ENCODE measurements at regions not wholly inside any gene's neighbourhood (a gene's known extent, or its start where the extent isn't known, plus 50 kb on each side); places are given as distances from the start of the nearest gene placed in this dataset.

DNA sequence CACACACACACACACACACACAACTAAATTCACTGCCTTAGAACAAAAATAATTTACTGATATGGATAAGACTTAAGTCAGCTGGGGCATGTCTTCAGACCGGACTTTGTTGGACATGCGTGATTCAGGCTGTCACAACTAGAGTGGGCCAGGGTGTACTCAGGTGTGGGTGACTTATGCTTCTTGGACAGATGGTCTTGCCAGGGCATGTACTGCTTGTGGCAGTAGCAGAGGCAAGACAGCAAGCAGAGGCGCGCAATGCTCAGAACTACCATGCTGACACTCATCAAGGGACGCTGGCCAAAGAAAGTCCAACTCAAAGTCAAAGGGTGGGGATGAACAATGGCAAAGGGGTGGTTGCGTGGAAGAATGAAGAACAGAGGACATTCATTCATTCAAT lies 437.5 kb downstream of the CBLN4 start (continued):
- TF ChIP-seq ZNF687 (IDR thresholded peaks at IDR 0.05) = no peak
- TF ChIP-seq POLR2A (IDR thresholded peaks at IDR 0.05; ENCODE audit: low read depth, low read length) = no peak
- no peak for TF ChIP-seq ZBTB11 (CRISPR knock-in tag; IDR thresholded peaks at IDR 0.05)

GRCh38 chr20:55565096-55565773 lies 440.1 kb downstream of the CBLN4 start:
- Histone ChIP-seq H3K4me3 (no peak overlapping the region), H3K9me3 (replicated peaks; ENCODE audit: control insufficient read depth, insufficient read depth, low read length) (no peaks in the 10 kb centered on the region; the same call in 2 of the 3 replicates), H3K79me2 (ENCODE audit: control insufficient read depth, insufficient read depth, low read length) (no peaks in the 10 kb centered on the region), H3K9ac (ENCODE audit: control insufficient read depth, insufficient read depth, low read length) (no peak overlapping the region), H3K27me3 (replicated peaks in 1 of 2; ENCODE audit: control insufficient read depth in 2 of 2, insufficient read depth in 2 of 2, low read length in 1 of 2) (no peaks in the 10 kb centered on the region), H3K4me1 (ENCODE audit: control insufficient read depth, insufficient read depth, low read length) (no peaks in the 10 kb centered on the region), H2AFZ (ENCODE audit: control insufficient read depth, low read depth, low read length) (no peak overlapping the region), H4K20me1 (ENCODE audit: control insufficient read depth, insufficient read depth) (no peaks in the 10 kb centered on the region), H3K36me3 (ENCODE audit: control insufficient read depth in 2 of 2, insufficient read depth in 2 of 2, low read length in 1 of 2) (no peaks in the 10 kb centered on the region), H3K4me2 (ENCODE audit: control insufficient read depth, insufficient read depth) (no peak overlapping the region), H3K27ac (ENCODE audit: control insufficient read depth, insufficient read depth) (no peak overlapping the region)
- 2% methylated on average over 5 of the region's 5 CpGs for WGBS (ENCODE audit: insufficient coverage, insufficient replicate concordance, low lambda C conversion rate, missing lambda C conversion rate)
- ChIA-PET SMC1A (ENCODE audit: uncharacterized antibody, unreplicated experiment) (no interaction called here), POLR2A (no interaction called here), RAD21 (ENCODE audit: unreplicated experiment) (no interaction called here), CTCF (no interaction called here)
- FAIRE-seq = no peak
- ATAC-seq = no peak
- DNase-seq (ENCODE audit: low read depth, low spot score) = no peak
- in situ Hi-C loops (cut with MboI) = no loop called here
- intact Hi-C loops (cut with micrococcal nuclease; ENCODE audit: unreplicated experiment) = no loop called here
- TF ChIP-seq NFYB (IDR thresholded peaks at IDR 0.05; ENCODE audit: insufficient read depth, low read depth, low read length) = no peak
- TF ChIP-seq NR2C1 (IDR thresholded peaks at IDR 0.05) = no peak
- TF ChIP-seq BCLAF1 (IDR thresholded peaks at IDR 0.05) = no peak
- TF ChIP-seq CREB1 (IDR thresholded peaks at IDR 0.05; ENCODE audit: low read depth) = no peak
- TF ChIP-seq MTA2 (IDR thresholded peaks at IDR 0.05; ENCODE audit: low read depth) = no peak
- TF ChIP-seq ZNF274 (IDR thresholded peaks at IDR 0.05; ENCODE audit: insufficient read depth, insufficient read length) = no peak
- no peak for TF ChIP-seq RAD21 (IDR thresholded peaks at IDR 0.05; ENCODE audit: insufficient read depth, low read depth, low read length)
- TF ChIP-seq HDAC2 (IDR thresholded peaks at IDR 0.05) = no peak
- no peak for TF ChIP-seq NFXL1 (IDR thresholded peaks at IDR 0.05; ENCODE audit: borderline replicate concordance)
- no peak for TF ChIP-seq ETV6 (conservative IDR thresholded peaks at IDR 0.05 in 1 of 2, IDR thresholded peaks at IDR 0.05 in 1 of 2; ENCODE audit: borderline replicate concordance in 1 of 2, low read depth in 1 of 2)
- BruUV-seq (replicated peaks) = no TSS peak

Data from GM12878 (cell line).